ENCODE measurements at regions not wholly inside any gene's neighbourhood (a gene's known extent, or its start where the extent isn't known, plus 50 kb on each side); places are given as distances from the start of the nearest gene placed in this dataset.

DNA sequence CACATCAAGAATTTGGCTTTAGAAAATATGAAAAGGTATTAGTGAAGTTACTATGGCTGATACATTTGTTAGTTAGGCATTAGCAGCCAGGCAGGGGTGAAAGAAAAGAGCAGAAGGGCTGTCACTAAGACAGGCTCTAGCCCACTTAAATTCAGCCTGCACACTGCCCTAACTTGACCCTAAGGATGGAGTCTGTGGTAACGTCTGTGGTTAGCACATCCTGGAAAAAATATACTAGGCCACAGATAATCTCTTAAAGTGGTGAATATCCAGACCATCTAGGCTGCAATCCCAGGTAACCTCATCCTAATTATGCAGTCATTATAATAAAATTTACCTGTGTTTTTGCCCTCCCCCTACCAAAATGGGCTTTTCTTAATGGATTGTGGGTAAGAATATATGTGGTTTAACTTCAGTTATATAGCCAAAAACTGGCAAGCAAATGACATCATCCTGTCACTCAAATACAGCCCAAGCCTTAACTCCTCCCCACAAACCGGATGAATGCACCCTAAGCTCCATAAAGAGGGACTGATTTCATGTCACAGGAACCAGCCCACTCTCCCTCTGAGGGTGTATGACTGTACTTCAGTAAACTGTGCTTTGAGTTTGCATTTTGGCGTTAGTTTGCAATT lies 440.9 kb downstream of the LRFN5 start:
- no peak overlapping the region for H3K4me3 ChIP-seq (replicated peaks in 1 of 3; ENCODE audit: insufficient read depth in 1 of 3, low read depth in 1 of 3, low read length in 3 of 3)
- H3K9me3 ChIP-seq (replicated peaks; ENCODE audit: control insufficient read depth, insufficient read depth, low read length), result peaks cover 1% of the 10 kb centered on the region
- H3K27me3 ChIP-seq (ENCODE audit: control insufficient read depth in 2 of 2, insufficient read depth in 2 of 2, low read length in 2 of 2), result no peaks in the 10 kb centered on the region
- no peaks in the 10 kb centered on the region for H4K20me1 ChIP-seq (replicated peaks; ENCODE audit: control insufficient read depth, extremely low read depth, insufficient read depth, low read length)
- no peak overlapping the region for H2AFZ ChIP-seq (ENCODE audit: low read depth, low read length)
- no peaks in the 10 kb centered on the region for H3K4me1 ChIP-seq (ENCODE audit: control insufficient read depth, extremely low read depth, insufficient read depth, low read length)
- no peak for FAIRE-seq
- TF ChIP-seq, protein P1, sequence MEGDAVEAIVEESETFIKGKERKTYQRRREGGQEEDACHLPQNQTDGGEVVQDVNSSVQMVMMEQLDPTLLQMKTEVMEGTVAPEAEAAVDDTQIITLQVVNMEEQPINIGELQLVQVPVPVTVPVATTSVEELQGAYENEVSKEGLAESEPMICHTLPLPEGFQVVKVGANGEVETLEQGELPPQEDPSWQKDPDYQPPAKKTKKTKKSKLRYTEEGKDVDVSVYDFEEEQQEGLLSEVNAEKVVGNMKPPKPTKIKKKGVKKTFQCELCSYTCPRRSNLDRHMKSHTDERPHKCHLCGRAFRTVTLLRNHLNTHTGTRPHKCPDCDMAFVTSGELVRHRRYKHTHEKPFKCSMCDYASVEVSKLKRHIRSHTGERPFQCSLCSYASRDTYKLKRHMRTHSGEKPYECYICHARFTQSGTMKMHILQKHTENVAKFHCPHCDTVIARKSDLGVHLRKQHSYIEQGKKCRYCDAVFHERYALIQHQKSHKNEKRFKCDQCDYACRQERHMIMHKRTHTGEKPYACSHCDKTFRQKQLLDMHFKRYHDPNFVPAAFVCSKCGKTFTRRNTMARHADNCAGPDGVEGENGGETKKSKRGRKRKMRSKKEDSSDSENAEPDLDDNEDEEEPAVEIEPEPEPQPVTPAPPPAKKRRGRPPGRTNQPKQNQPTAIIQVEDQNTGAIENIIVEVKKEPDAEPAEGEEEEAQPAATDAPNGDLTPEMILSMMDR (IDR thresholded peaks at IDR 0.05; ENCODE audit: extremely low read depth in 1 of 2, insufficient read depth in 1 of 2, low read depth in 1 of 2, low read length in 2 of 2), result no peak
- TF ChIP-seq GATA2 (IDR thresholded peaks at IDR 0.05; ENCODE audit: insufficient read depth, insufficient read length, low read depth, low read length) (no peak), MYC (IDR thresholded peaks at IDR 0.05; ENCODE audit: low read depth, low read length) (no peak), FOS (IDR thresholded peaks at IDR 0.05; ENCODE audit: borderline replicate concordance, insufficient read depth, low read length) (no peak), JUN (IDR thresholded peaks at IDR 0.05; ENCODE audit: borderline replicate concordance, insufficient read depth, insufficient read length, low read depth) (no peak), EZH2 (IDR thresholded peaks at IDR 0.05; ENCODE audit: borderline replicate concordance, low read depth, low read length, severe bottlenecking) (no peak), POLR2AphosphoS5 (IDR thresholded peaks at IDR 0.05; ENCODE audit: insufficient read depth, low read depth, low read length) (no peak), POLR2A (IDR thresholded peaks at IDR 0.05; ENCODE audit: low read depth, low read length) (no peak)
- TF ChIP-seq, protein P2, sequence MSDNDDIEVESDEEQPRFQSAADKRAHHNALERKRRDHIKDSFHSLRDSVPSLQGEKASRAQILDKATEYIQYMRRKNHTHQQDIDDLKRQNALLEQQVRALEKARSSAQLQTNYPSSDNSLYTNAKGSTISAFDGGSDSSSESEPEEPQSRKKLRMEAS (IDR thresholded peaks at IDR 0.05; ENCODE audit: insufficient read depth, insufficient read length), result no peak
- no peak overlapping the region for H3K27ac ChIP-seq (ENCODE audit: insufficient read depth, low read depth, low read length)
- H3K79me2 ChIP-seq (ENCODE audit: control insufficient read depth, insufficient read depth, low read length), result no peaks in the 10 kb centered on the region
- no peak overlapping the region for H3K4me2 ChIP-seq (ENCODE audit: insufficient read depth, low read length)
- intact Hi-C loops (cut with micrococcal nuclease) (no loop called here), dilution Hi-C loops (cut with MboI; ENCODE audit: extremely low pct_ligation_motif_present, low sequenced_read_pairs) (no loop called here)
- no peaks in the 10 kb centered on the region for H3K9me1 ChIP-seq (replicated peaks; ENCODE audit: control insufficient read depth, extremely low read depth, insufficient read depth, low read length)
- no peak for DNase-seq (ENCODE audit: low read depth, low spot score)
- no peak overlapping the region for H3K9ac ChIP-seq (replicated peaks; ENCODE audit: extremely low read depth, insufficient read depth, low read length)
- no peaks in the 10 kb centered on the region for H3K36me3 ChIP-seq (ENCODE audit: control insufficient read depth in 2 of 2, extremely low read depth in 1 of 2, insufficient read depth in 2 of 2, low read length in 2 of 2)
- POLR2A ChIA-PET, result no interaction called here
- no TSS peak for BruUV-seq (replicated peaks)
- CTCF ChIA-PET, result no interaction called here

Data from endothelial cell of umbilical vein (primary cell).